GM18861 (cell line): ENCODE measurements at regions not wholly inside any gene's neighbourhood (a gene's known extent, or its start where the extent isn't known, plus 50 kb on each side); places are given as distances from the start of the nearest gene placed in this dataset.

ENCODE experiments used
- ATAC-seq: cut with Tn5 transposase; IDR thresholded peaks from one replicate; pipeline ENCODE4 v1.9.1; 2021; ENCODE audit not compliant: unreplicated experiment

DNA sequence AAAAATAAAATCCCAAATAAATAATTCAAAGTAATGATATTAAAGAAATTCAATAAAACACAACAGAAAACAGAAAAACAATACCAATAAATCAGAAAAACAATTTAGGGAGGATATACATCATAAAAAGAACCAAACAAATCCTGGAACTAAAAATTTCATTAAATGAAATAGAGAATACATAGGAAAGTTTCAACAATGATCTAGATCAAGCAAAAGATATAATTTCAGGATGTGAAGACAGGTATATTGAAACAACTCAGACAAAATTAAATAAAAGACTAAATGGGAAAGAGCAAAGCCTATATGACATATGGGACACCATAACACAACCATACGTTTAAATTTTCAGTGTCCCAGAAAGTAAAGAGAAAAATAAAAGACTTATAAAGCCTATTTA is 85.1 kb upstream of the GHR start:
- ATAC-seq: no peak

DNA sequence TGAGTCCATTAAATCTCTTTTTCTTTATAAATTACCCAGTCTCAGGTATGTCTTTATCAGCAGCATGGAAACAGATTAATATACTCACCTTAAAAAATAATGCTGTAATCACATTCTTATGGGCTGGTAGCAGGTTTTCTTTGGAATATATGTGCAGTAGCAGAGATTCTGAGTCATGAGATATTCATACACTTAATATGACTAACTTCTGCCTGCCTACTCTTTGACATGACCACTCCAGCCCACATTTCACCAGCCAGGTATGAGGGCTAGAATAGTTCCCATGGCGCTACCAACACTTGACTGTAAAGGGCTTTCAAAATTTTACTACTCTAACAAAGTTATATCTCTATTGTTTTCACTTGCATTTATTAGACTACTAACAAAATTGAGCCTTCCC is 74.1 kb upstream of the GHR start:
- no peak for ATAC-seq

DNA sequence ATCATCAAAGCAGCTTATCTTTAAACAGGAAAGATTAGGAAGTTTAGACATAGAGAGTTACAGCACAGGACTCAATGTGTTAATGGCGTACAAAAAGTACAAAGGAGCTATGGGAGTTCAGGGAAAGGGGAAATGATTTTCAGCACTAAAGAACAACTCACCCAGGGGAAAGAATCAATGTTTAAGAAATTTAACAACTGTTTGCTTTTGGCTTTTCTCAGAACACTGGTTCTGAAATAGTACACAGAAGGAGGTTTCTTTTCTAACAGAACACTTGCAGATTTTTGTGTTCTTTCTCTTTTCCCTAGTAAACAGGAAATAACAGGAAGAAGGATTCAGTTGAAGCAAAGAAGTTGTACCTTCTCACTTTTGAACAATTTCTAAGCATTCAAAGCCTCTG is 71.3 kb upstream of the GHR start:
- no peak for ATAC-seq

DNA sequence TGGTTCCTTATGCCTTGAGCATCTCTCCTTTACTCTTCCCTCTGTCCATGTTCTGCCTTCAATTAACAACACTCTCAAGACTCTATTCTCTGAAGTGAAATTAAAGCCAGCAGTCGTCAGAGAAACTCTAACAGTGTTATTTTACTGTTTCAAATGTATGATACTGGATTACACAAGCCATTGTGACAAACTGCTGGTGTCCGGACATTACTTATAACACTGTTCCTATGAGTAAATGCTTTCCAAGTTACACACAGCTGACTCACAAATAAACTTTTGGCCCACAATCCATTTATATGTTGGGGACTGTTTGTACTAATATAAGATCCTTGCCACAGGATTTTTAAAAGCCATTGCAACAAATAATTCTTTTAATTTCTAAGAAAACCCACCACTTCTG is 63.2 kb upstream of the GHR start:
- ATAC-seq: no peak

DNA sequence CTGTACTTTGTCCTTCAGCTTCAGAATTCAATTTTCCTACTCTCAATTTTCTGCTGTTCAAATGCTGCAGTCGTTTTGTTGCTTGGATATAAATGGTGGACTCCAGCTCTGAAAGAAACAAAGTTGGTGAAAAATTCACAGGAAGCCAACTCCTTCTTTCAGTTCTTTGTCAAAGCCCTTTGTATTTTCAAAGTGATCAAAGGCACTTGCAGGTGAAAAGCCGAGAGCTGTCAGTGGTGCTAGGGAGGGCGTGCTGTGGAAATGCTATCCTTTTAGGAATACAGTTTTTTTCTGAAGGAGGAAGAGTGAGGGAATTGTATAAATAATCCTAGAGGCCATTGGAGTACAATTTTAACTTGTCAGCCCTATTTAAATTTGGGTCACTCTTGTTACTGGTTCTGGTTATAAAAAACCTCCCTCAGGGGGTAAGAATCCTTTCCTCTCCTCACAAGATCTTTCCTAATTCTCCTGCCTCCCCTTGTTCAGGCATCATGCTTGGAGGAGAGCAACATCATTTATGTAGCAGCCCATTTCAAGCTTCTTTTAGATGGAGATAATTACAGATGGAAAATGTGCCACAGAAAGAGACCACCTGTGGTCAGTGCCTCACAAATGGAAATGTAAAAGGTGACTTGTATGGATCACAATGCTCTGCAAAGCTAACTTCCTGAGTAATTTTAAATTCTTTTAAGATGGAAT is 62.5 kb upstream of the GHR start:
- no peak for ATAC-seq

DNA sequence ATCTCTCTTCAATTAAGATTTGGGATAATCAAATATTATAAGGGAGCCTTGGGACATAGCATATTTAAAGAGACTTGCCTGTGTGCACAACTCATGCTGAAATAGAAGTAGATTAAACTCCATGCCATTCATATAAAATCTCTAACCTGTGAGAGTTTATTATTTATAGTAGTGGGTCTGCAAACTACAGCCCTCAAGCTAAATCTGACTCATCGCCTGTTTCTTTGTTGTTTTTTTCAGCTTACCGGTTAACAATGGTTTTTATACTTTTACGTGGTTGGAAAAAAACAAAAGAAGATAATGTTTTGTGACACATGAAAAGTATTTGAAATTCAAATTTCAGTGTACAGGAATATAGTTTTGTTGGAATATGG is 61.9 kb upstream of the GHR start:
- no peak for ATAC-seq

DNA sequence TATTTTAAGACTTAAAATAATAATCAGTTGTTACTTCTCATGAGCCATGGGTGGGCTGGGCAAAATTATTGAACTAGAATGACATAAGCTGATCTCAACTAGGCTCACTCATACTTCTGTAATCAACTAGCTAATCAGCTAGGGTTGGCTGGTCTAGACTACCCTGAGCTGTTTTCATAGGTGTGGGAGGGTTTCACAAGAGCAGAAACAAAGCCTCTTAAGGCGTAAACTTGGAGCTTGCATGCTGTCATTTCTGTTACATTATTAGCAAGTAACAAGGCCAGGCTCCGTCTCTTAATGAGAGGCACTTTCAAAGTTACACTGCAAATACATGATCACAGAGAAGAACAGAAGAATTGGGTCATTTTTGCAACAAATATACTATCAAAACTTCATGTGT is 57.2 kb upstream of the GHR start:
- no peak for ATAC-seq
